GM12892 (cell line): ENCODE measurements at regions not wholly inside any gene's neighbourhood (a gene's known extent, or its start where the extent isn't known, plus 50 kb on each side); places are given as distances from the start of the nearest gene placed in this dataset.

Source experiments
- POLR2A ChIP-seq: IDR thresholded peaks from 2 replicates; pipeline ENCODE4 v1.6.1; 2011; ENCODE audit warnings: low read depth, low read length, control low read depth
- POLR2AphosphoS5 ChIP-seq: IDR thresholded peaks from 2 replicates; pipeline ENCODE4 v1.6.1; 2011; ENCODE audit warnings: low read depth, low read length, control low read depth

DNA sequence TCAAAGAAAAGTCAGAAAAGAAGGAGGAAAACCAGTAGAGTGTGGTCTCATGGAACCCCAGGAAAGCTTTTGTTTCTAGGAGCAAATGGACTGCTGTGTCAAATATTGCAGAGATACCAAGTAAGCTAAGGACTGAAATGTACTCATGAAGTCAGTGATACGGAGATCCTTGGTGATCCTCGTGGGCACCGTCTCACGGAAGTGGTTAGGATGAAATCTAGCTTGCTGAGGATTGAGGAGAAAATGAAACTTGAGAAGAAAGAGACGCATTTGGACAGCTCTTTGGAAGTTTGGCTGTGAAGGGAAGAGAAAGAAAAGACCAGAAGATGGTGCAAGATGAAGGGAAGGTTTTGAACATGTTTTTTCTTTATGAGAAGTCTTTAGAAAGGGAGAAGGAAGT, 104.0 kb upstream of the CCND2 start:
- TF ChIP-seq POLR2A (no peak), POLR2AphosphoS5 (no peak)
